Testis (tissue), 2 donors: ENCODE measurements at regions not wholly inside any gene's neighbourhood (a gene's known extent, or its start where the extent isn't known, plus 50 kb on each side); places are given as distances from the start of the nearest gene placed in this dataset.

Source experiments
- DNase-seq: peaks from one replicate; pipeline ENCODE4 v3.0.0-alpha.2; 2019
- H3K27ac ChIP-seq, 2 donors: fragments of 200-600 bp; sonication (generic); one replicate each; pipeline ENCODE4 v1.5.1; 2019
- H3K27me3 ChIP-seq: fragments of 200-600 bp; sonication (generic); one replicate; pipeline ENCODE4 v1.5.1; 2019
- H3K36me3 ChIP-seq: fragments of 200-600 bp; sonication (generic); one replicate; pipeline ENCODE4 v1.5.1; 2017; ENCODE audit warnings: low read depth; ENCODE audit errors: missing control alignments
- H3K4me1 ChIP-seq: fragments of 200-600 bp; sonication (generic); one replicate; pipeline ENCODE4 v1.5.1; 2019
- H3K4me3 ChIP-seq, 2 donors: fragments of 200-600 bp; sonication (generic); one replicate each; pipeline ENCODE4 v1.5.1; 2017 to 2019
- H3K9me3 ChIP-seq: fragments of 200-600 bp; sonication (generic); one replicate; pipeline ENCODE4 v1.5.1; 2017
- CTCF ChIP-seq, 3 experiments: fragments of 450-650 bp in 2 of 3; fragments of 200-600 bp in 1 of 3; sonication (generic) in 1 of 3; IDR thresholded peaks; one replicate each; pipeline ENCODE4 v1.5.1; 2016 to 2019; ENCODE audit warnings: antibody characterized with exemption in 3 of 3, mild to moderate bottlenecking in 2 of 3, moderate library complexity in 1 of 3
- POLR2A ChIP-seq: fragments of 450-650 bp; IDR thresholded peaks from one replicate; pipeline ENCODE4 v1.6.1; 2017; ENCODE audit warnings: antibody characterized with exemption, mild to moderate bottlenecking, moderate library complexity
- WGBS, 2 donors: methylation state at CpG; one replicate each; pipeline ENCODE4 v1.1.5; 2018; 5-methylcytosine and 5-hydroxymethylcytosine counted together
- intact Hi-C: fragments of 100-400 bp; cut with DNase I; formaldehyde crosslinking; loops from one replicate; pipeline ENCODE4 v1.15.1; 2023; ENCODE audit warnings: low total_unique reads

DNA sequence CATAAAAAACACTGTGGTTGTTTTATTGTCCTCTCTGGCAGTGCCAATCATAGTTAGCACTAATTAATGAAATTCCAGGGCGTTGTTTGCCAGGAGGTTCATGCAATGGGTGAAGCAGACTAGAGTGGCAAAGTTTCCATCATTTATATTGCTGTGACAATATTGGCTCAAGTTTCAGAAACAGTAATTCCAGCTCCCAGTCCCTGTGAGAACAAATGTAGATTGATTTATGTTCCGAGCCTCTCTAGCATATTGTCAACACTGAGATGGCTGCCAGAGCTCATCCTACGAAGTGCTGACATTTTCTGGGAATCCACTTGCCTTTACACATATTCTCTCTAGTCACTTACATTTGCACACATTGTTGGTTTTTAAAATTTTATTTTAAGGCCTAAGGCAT, 440.0 kb upstream of the IGFBP7 start:
- no peaks in the 10 kb centered on the region for H3K9me3 ChIP-seq
- H3K27me3 ChIP-seq, result no peaks in the 10 kb centered on the region
- intact Hi-C loops, result no loop called here
- WGBS, 2 donors, result 65 to 73% methylated on average over 3 of the region's 3 CpGs
- no peak overlapping the region for H3K4me3 ChIP-seq
- no peaks in the 10 kb centered on the region for H3K36me3 ChIP-seq
- H3K4me1 ChIP-seq, result no peaks in the 10 kb centered on the region
- no peak overlapping the region for H3K27ac ChIP-seq
- TF ChIP-seq CTCF (IDR thresholded peaks at IDR 0.05), result no peak
- TF ChIP-seq POLR2A, result no peak
- DNase-seq, result no peak

GRCh38 chr4:57548856-57549255, 438.7 kb upstream of the IGFBP7 start:
- H3K27ac ChIP-seq, result no peak overlapping the region
- no peak for DNase-seq
- intact Hi-C loops, result no loop called here
- H3K27me3 ChIP-seq, result no peaks in the 10 kb centered on the region
- no peak overlapping the region for H3K4me3 ChIP-seq
- no peaks in the 10 kb centered on the region for H3K9me3 ChIP-seq
- no peaks in the 10 kb centered on the region for H3K4me1 ChIP-seq
- TF ChIP-seq POLR2A, result no peak
- no peak for TF ChIP-seq CTCF (IDR thresholded peaks at IDR 0.05)
- 84 to 100% methylated on average over 2 of the region's 2 CpGs for WGBS, 2 donors
- no peaks in the 10 kb centered on the region for H3K36me3 ChIP-seq

GRCh38 chr4:57544811-57545654, 434.8 kb upstream of the IGFBP7 start:
- Histone ChIP-seq H3K4me1 (no peaks in the 10 kb centered on the region), H3K9me3 (no peaks in the 10 kb centered on the region), H3K27ac (no peak overlapping the region), H3K4me3 (no peak overlapping the region), H3K36me3 (no peaks in the 10 kb centered on the region), H3K27me3 (no peaks in the 10 kb centered on the region)
- TF ChIP-seq POLR2A, result no peak
- no peak for TF ChIP-seq CTCF (IDR thresholded peaks at IDR 0.05)
- DNase-seq, result no peak
- intact Hi-C loops, result no loop called here
- 63 to 66% methylated on average over 4 of the region's 4 CpGs for WGBS, 2 donors

- TF ChIP-seq POLR2A, result no peak
- no peak for TF ChIP-seq CTCF (IDR thresholded peaks at IDR 0.05)
These were observed 394.8 kb upstream of the IGFBP7 start for GRCh38 chr4:57504797-57505530.

More at GRCh38 chr4:57504797-57505530, 394.8 kb upstream of the IGFBP7 start:
- intact Hi-C loops, result no loop called here
- Histone ChIP-seq H3K4me1 (no peaks in the 10 kb centered on the region), H3K36me3 (no peaks in the 10 kb centered on the region), H3K9me3 (no peaks in the 10 kb centered on the region), H3K27ac (no peak overlapping the region), H3K27me3 (no peaks in the 10 kb centered on the region), H3K4me3 (no peak overlapping the region)
- no peak for DNase-seq
- WGBS, 2 donors, result 37 to 48% methylated on average over 5 of the region's 5 CpGs
